Umbilical cord (tissue), 1 donor: ENCODE measurements at regions not wholly inside any gene's neighbourhood (a gene's known extent, or its start where the extent isn't known, plus 50 kb on each side); places are given as distances from the start of the nearest gene placed in this dataset.

Source experiments
- DNase-seq: peaks from one replicate; pipeline ENCODE4 v3.0.0-alpha.2; 2015; ENCODE audit warnings: low spot score

GRCh38 chr5:54743997-54744788 lies 226.6 kb downstream of the SNX18 start:
- peak; percentile 64 for DNase-seq

- DNase-seq: no peak
Observed at GRCh38 chr5:54743581-54743980, 226.0 kb downstream of the SNX18 start.

- no peak for DNase-seq
Observed at GRCh38 chr5:54742417-54742891, 224.9 kb downstream of the SNX18 start.

GRCh38 chr5:54741711-54742110 lies 224.2 kb downstream of the SNX18 start:
- DNase-seq: no peak

- no peak for DNase-seq
Observed at GRCh38 chr5:54740141-54740540, 222.6 kb downstream of the SNX18 start.

- no peak for DNase-seq
Observed at GRCh38 chr5:54739371-54739770, 221.8 kb downstream of the SNX18 start.

GRCh38 chr5:54738973-54739367 lies 221.4 kb downstream of the SNX18 start:
- DNase-seq: no peak

GRCh38 chr5:54738118-54738972 lies 220.8 kb downstream of the SNX18 start:
- peak; percentile 45 for DNase-seq

- no peak for DNase-seq
Observed at GRCh38 chr5:54736003-54736797, 218.6 kb downstream of the SNX18 start.

- DNase-seq: no peak
Observed at GRCh38 chr5:54733101-54733500, 215.5 kb downstream of the SNX18 start.

GRCh38 chr5:54732108-54732507 lies 214.5 kb downstream of the SNX18 start:
- DNase-seq: no peak

GRCh38 chr5:54728588-54728915 lies 211.0 kb downstream of the SNX18 start:
- no peak for DNase-seq

GRCh38 chr5:54727874-54728587 lies 210.5 kb downstream of the SNX18 start:
- no peak for DNase-seq

- no peak for DNase-seq
Observed at GRCh38 chr5:54725391-54726280, 208.1 kb downstream of the SNX18 start.

GRCh38 chr5:54722846-54723433 lies 205.4 kb downstream of the SNX18 start:
- no peak for DNase-seq

- no peak for DNase-seq
Observed at GRCh38 chr5:54721951-54722654, 204.5 kb downstream of the SNX18 start.

- DNase-seq: peak; percentile 26
Observed at GRCh38 chr5:54721116-54721515, 203.6 kb downstream of the SNX18 start.

GRCh38 chr5:54720341-54720740 lies 202.8 kb downstream of the SNX18 start:
- no peak for DNase-seq
